ENCODE measurements at regions not wholly inside any gene's neighbourhood (a gene's known extent, or its start where the extent isn't known, plus 50 kb on each side); places are given as distances from the start of the nearest gene placed in this dataset.

DNA sequence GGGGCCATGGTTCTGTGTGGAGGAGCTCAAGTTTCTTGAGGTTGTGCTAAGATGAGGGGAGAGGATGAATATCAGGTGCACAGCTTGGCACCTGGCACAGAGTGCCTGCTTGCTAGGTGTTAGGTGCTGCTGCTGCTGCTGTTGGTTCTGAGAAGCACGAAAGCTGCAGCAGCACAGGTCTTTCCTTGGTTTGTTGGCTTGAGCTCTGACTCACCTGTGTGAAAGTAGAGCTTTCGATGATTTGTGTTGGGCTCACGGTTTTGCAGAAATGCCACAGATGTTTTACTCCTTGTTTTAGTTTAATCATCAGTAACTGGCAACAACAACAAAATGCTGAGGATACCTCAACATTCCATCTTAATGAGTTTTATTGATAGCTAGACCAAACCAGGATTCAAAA, 221.6 kb downstream of the BRINP2 start:
- TF ChIP-seq, protein P1, sequence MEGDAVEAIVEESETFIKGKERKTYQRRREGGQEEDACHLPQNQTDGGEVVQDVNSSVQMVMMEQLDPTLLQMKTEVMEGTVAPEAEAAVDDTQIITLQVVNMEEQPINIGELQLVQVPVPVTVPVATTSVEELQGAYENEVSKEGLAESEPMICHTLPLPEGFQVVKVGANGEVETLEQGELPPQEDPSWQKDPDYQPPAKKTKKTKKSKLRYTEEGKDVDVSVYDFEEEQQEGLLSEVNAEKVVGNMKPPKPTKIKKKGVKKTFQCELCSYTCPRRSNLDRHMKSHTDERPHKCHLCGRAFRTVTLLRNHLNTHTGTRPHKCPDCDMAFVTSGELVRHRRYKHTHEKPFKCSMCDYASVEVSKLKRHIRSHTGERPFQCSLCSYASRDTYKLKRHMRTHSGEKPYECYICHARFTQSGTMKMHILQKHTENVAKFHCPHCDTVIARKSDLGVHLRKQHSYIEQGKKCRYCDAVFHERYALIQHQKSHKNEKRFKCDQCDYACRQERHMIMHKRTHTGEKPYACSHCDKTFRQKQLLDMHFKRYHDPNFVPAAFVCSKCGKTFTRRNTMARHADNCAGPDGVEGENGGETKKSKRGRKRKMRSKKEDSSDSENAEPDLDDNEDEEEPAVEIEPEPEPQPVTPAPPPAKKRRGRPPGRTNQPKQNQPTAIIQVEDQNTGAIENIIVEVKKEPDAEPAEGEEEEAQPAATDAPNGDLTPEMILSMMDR (IDR thresholded peaks at IDR 0.05), result no peak
- no peak for TF ChIP-seq POLR2A (IDR thresholded peaks at IDR 0.05)
- no peak for TF ChIP-seq EP300 (IDR thresholded peaks at IDR 0.05)

All from tibial nerve (tissue), 4 donors.